ENCODE measurements at regions not wholly inside any gene's neighbourhood (a gene's known extent, or its start where the extent isn't known, plus 50 kb on each side); places are given as distances from the start of the nearest gene placed in this dataset.

GRCh38 chr7:81506609-81507008, 263.2 kb downstream of the HGF start:
- Histone ChIP-seq H2AFZ (ENCODE audit: low read length) (no peak overlapping the region), H3K36me3 (replicated peaks in 1 of 2; ENCODE audit: control insufficient read depth in 1 of 2, insufficient read depth in 2 of 2, low read length in 2 of 2) (no peaks in the 10 kb centered on the region), H3K27ac (ENCODE audit: extremely low read length, insufficient read depth, low read length) (no peak overlapping the region), H3K27me3 (ENCODE audit: control insufficient read depth in 1 of 2, insufficient read depth in 2 of 2, low read length in 2 of 2) (no peaks in the 10 kb centered on the region), H4K20me1 (ENCODE audit: insufficient read depth, low read length) (no peaks in the 10 kb centered on the region), H3K79me2 (ENCODE audit: insufficient read depth, low read length) (no peaks in the 10 kb centered on the region), H3K9me3 (ENCODE audit: low read length) (no peaks in the 10 kb centered on the region), H3K4me1 (ENCODE audit: insufficient read depth, low read length) (no peaks in the 10 kb centered on the region), H3K4me3 (replicated peaks in 1 of 3; ENCODE audit: insufficient read depth in 1 of 3, low read depth in 2 of 3, low read length in 3 of 3) (no peak overlapping the region), H3K4me2 (ENCODE audit: low read depth, low read length) (no peak overlapping the region), H3K9ac (ENCODE audit: insufficient read depth, low read depth, low read length) (no peak overlapping the region)
- DNase-seq (ENCODE audit: low spot score): no peak
- no peak for FAIRE-seq
- no TSS peak for BruUV-seq (replicated peaks)
- CTCF ChIA-PET (ENCODE audit: low intra/inter-chr PET ratio, low total read pairs): no interaction called here
- intact Hi-C loops (cut with micrococcal nuclease; ENCODE audit: unreplicated experiment) (loop anchor here (5.0 kb wide), 1 partner anchor 1866 kb away; no protein-coding TSS in a partner anchor), in situ Hi-C loops (cut with HindIII; ENCODE audit: extremely low pct_ligation_motif_present, low pct_unique_long_range_greater_than_20kb) (no loop called here)
- TF ChIP-seq, protein P1, sequence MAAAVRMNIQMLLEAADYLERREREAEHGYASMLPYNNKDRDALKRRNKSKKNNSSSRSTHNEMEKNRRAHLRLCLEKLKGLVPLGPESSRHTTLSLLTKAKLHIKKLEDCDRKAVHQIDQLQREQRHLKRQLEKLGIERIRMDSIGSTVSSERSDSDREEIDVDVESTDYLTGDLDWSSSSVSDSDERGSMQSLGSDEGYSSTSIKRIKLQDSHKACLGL (CRISPR knock-in tag; IDR thresholded peaks at IDR 0.05): no peak
- TF ChIP-seq ZC3H4 (CRISPR knock-in tag; IDR thresholded peaks at IDR 0.05; ENCODE audit: borderline replicate concordance) (no peak), ZNF430 (CRISPR knock-in tag; IDR thresholded peaks at IDR 0.05) (no peak), GFI1 (CRISPR knock-in tag; IDR thresholded peaks at IDR 0.05; ENCODE audit: borderline replicate concordance) (no peak), RELA (CRISPR knock-in tag; IDR thresholded peaks at IDR 0.05) (no peak), SP5 (CRISPR knock-in tag; IDR thresholded peaks at IDR 0.05; ENCODE audit: borderline replicate concordance, low read depth) (no peak), THRA (CRISPR knock-in tag; IDR thresholded peaks at IDR 0.05; ENCODE audit: borderline replicate concordance) (no peak), AHDC1 (CRISPR knock-in tag; IDR thresholded peaks at IDR 0.05; ENCODE audit: borderline replicate concordance) (no peak)
- 0% methylated on average over 1 of the region's 1 CpG for WGBS (ENCODE audit: low lambda C conversion rate)
- ATAC-seq: no peak
- POLR2A ChIA-PET: no interaction called here

Data from HepG2 (cell line).